Neural progenitor cell (in vitro differentiated cells): ENCODE measurements at regions not wholly inside any gene's neighbourhood (a gene's known extent, or its start where the extent isn't known, plus 50 kb on each side); places are given as distances from the start of the nearest gene placed in this dataset.

Experiments
- DNase-seq: peaks from one replicate; pipeline ENCODE4 v3.0.0-alpha.2; 2016; ENCODE audit warnings: low spot score
- H2AFZ ChIP-seq: fragments of 200-600 bp; sonication (generic); replicated peaks from 2 replicates; pipeline ENCODE4 v1.6.1; 2016; ENCODE audit warnings: antibody characterized with exemption
- H3F3A ChIP-seq: fragments of 200-600 bp; sonication (generic); 2 replicates; pipeline ENCODE4 v1.6.1; 2016; ENCODE audit warnings: antibody characterized with exemption, low read depth
- H3K27ac ChIP-seq: fragments of 200-600 bp; sonication (generic); 2 replicates; pipeline ENCODE4 v1.5.1; 2016; ENCODE audit warnings: mild to moderate bottlenecking
- H3K27me3 ChIP-seq: fragments of 200-600 bp; sonication (generic); 2 replicates; pipeline ENCODE4 v1.6.1; 2016; ENCODE audit warnings: mild to moderate bottlenecking, moderate library complexity
- H3K36me3 ChIP-seq: fragments of 200-600 bp; sonication (generic); 2 replicates; pipeline ENCODE4 v1.5.1; 2016
- H3K4me1 ChIP-seq: fragments of 200-600 bp; sonication (generic); 2 replicates; pipeline ENCODE4 v1.6.1; 2016; ENCODE audit warnings: mixed run types
- H3K4me2 ChIP-seq: fragments of 200-600 bp; sonication (generic); 2 replicates; pipeline ENCODE4 v1.6.1; 2016
- H3K4me3 ChIP-seq: fragments of 200-600 bp; sonication (generic); 2 replicates; pipeline ENCODE4 v1.5.1; 2016
- H3K79me2 ChIP-seq: fragments of 200-600 bp; sonication (generic); 2 replicates; pipeline ENCODE4 v1.6.1; 2016; ENCODE audit warnings: low read depth
- H3K9ac ChIP-seq: fragments of 200-600 bp; sonication (generic); 2 replicates; pipeline ENCODE4 v1.6.1; 2016
- H3K9me3 ChIP-seq: fragments of 200-600 bp; sonication (generic); 2 replicates; pipeline ENCODE4 v1.5.1; 2016; ENCODE audit warnings: low read depth
- H4K20me1 ChIP-seq: fragments of 200-600 bp; sonication (generic); 2 replicates; pipeline ENCODE4 v1.6.1; 2016; ENCODE audit warnings: low read depth
- H3K27ac Mint-ChIP-seq: 3 replicates; pipeline ENCODE4 v1.8.0; 2021; ENCODE audit warnings: mixed read lengths
- H3K27me3 Mint-ChIP-seq: 2 replicates; pipeline ENCODE4 v1.8.0; 2022; ENCODE audit warnings: low read depth, mild to moderate bottlenecking, inconsistent platforms, moderate library complexity, mixed read lengths; ENCODE audit not compliant: insufficient read depth
- H3K36me3 Mint-ChIP-seq: 3 replicates; pipeline ENCODE4 v1.8.0; 2021; ENCODE audit warnings: mixed read lengths
- H3K4me1 Mint-ChIP-seq: 3 replicates; pipeline ENCODE4 v1.8.0; 2021; ENCODE audit warnings: mixed read lengths
- H3K4me3 Mint-ChIP-seq: 3 replicates; pipeline ENCODE4 v1.8.0; 2021; ENCODE audit warnings: mild to moderate bottlenecking, moderate library complexity, mixed read lengths
- H3K9me3 Mint-ChIP-seq: 3 replicates; pipeline ENCODE4 v1.8.0; 2020; ENCODE audit warnings: mixed read lengths
- EZH2 ChIP-seq: fragments of 200-600 bp; sonication (generic); IDR thresholded peaks from 2 replicates; pipeline ENCODE4 v1.6.1; 2017; ENCODE audit warnings: antibody characterized with exemption, mild to moderate bottlenecking, moderate library complexity
- EZH2phosphoT487 ChIP-seq: fragments of 200-600 bp; sonication (generic); IDR thresholded peaks from 2 replicates; pipeline ENCODE4 v1.6.1; 2017; ENCODE audit warnings: antibody characterized with exemption
- TF ChIP-seq, protein P1 (sequence below): fragments of 200-600 bp; sonication (generic); IDR thresholded peaks from 2 replicates; pipeline ENCODE4 v1.5.1; 2017; ENCODE audit warnings: antibody characterized with exemption, mild to moderate bottlenecking

DNA sequence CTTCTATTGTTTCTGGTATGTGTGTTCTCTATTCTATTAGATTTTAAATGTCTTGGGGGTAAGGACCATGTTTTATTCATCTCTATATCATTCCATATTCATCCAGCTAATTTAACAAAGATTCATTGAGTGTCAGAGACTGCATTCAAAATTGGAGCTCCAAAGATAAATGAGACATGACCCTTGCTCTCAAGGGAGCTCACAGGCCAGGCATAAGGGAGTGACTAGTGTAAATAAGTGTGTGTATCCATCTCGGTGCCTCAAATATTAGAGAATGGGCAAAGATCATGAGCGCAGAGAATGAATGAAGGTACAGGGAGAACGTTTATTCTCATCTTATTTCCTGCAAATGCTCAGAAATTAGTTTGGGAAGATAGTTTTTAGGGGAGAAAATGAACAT lies 150.1 kb upstream of the CASK start:
- Histone ChIP-seq H3K9ac (no peak overlapping the region), H3K27me3 (no peaks in the 10 kb centered on the region), H3F3A (no peaks in the 10 kb centered on the region), H3K4me1 (no peaks in the 10 kb centered on the region), H2AFZ (no peak overlapping the region), H3K36me3 (no peaks in the 10 kb centered on the region), H3K4me2 (no peak overlapping the region), H4K20me1 (no peaks in the 10 kb centered on the region), H3K79me2 (no peaks in the 10 kb centered on the region), H3K27ac (no peak overlapping the region), H3K9me3 (no peaks in the 10 kb centered on the region), H3K4me3 (no peak overlapping the region)
- H3K27me3 Mint-ChIP-seq: no peaks in the 10 kb centered on the region
- no peaks in the 10 kb centered on the region for H3K4me1 Mint-ChIP-seq
- no peak for TF ChIP-seq EZH2
- TF ChIP-seq, protein P1, sequence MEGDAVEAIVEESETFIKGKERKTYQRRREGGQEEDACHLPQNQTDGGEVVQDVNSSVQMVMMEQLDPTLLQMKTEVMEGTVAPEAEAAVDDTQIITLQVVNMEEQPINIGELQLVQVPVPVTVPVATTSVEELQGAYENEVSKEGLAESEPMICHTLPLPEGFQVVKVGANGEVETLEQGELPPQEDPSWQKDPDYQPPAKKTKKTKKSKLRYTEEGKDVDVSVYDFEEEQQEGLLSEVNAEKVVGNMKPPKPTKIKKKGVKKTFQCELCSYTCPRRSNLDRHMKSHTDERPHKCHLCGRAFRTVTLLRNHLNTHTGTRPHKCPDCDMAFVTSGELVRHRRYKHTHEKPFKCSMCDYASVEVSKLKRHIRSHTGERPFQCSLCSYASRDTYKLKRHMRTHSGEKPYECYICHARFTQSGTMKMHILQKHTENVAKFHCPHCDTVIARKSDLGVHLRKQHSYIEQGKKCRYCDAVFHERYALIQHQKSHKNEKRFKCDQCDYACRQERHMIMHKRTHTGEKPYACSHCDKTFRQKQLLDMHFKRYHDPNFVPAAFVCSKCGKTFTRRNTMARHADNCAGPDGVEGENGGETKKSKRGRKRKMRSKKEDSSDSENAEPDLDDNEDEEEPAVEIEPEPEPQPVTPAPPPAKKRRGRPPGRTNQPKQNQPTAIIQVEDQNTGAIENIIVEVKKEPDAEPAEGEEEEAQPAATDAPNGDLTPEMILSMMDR: no peak
- TF ChIP-seq EZH2phosphoT487: no peak
- no peaks in the 10 kb centered on the region for H3K9me3 Mint-ChIP-seq
- DNase-seq: no peak
- no peak overlapping the region for H3K4me3 Mint-ChIP-seq
- no peaks in the 10 kb centered on the region for H3K36me3 Mint-ChIP-seq
- no peak overlapping the region for H3K27ac Mint-ChIP-seq

DNA sequence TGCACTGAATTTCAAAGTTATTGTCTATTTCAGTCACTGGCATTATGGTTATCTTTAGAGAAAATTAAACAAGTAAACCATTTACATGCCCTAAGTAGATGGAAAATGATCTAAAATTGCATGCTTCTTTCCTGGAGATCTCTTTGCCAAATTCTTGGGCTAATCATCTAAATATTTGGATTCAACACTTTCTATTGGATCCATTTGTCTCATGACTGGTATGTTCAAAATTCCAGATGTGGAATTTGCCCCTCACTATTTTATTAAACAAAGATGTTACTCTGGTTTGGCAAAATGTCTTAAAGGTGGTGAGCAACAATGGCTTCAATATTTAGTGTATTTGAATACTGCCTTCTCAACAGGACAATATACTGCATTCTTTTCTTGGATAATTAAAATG lies 147.5 kb upstream of the CASK start:
- Mint-ChIP-seq H3K4me3 (no peak overlapping the region), H3K27ac (no peak overlapping the region)

DNA sequence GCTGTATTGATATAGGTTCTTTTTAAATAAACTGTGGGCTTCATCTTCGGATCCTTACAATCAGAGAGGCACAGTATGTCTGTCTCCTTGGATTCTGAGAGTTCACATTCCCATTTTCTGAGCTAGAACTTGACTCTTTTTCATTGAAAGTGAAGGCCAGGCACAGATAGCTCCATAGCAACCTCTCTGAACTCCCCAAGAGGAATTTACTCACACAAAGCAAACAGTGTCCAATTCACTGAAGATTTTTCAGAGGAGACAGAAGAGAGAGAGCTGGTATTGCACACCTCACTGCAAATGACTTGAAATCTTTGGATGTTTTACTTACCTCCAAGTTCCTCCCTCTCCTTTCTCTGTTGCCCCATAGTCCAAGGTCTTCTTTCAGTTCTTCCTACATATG lies 130.9 kb upstream of the CASK start:
- H3F3A ChIP-seq: no peaks in the 10 kb centered on the region
- no peak overlapping the region for H3K27ac ChIP-seq
- no peaks in the 10 kb centered on the region for H3K27me3 ChIP-seq
- no peaks in the 10 kb centered on the region for H3K9me3 ChIP-seq
- no peaks in the 10 kb centered on the region for H3K36me3 ChIP-seq
- Mint-ChIP-seq H3K9me3 (no peaks in the 10 kb centered on the region), H3K4me1 (peaks cover 6% of the 10 kb centered on the region), H3K27me3 (no peaks in the 10 kb centered on the region), H3K4me3 (no peak overlapping the region), H3K36me3 (no peaks in the 10 kb centered on the region), H3K27ac (no peak overlapping the region)
- H3K79me2 ChIP-seq: no peaks in the 10 kb centered on the region
- no peak overlapping the region for H2AFZ ChIP-seq
- H4K20me1 ChIP-seq: no peaks in the 10 kb centered on the region
- H3K4me1 ChIP-seq: no peaks in the 10 kb centered on the region
- no peak overlapping the region for H3K4me2 ChIP-seq
- TF ChIP-seq EZH2: no peak
- no peak for DNase-seq
- no peak overlapping the region for H3K9ac ChIP-seq
- no peak overlapping the region for H3K4me3 ChIP-seq

More for the DNA sequence above, 147.5 kb upstream of the CASK start:
- DNase-seq: no peak
- no peak overlapping the region for H3K27ac ChIP-seq
- Mint-ChIP-seq H3K9me3 (no peaks in the 10 kb centered on the region), H3K4me1 (no peaks in the 10 kb centered on the region), H3K36me3 (no peaks in the 10 kb centered on the region), H3K27me3 (peaks cover 2% of the 10 kb centered on the region)
- H3K36me3 ChIP-seq: no peaks in the 10 kb centered on the region
- H3K79me2 ChIP-seq: no peaks in the 10 kb centered on the region
- no peaks in the 10 kb centered on the region for H4K20me1 ChIP-seq
- H3K4me3 ChIP-seq: no peak overlapping the region
- H3F3A ChIP-seq: no peaks in the 10 kb centered on the region
- no peak for TF ChIP-seq EZH2
- TF ChIP-seq EZH2phosphoT487: no peak
- TF ChIP-seq, protein P1: no peak
- no peak overlapping the region for H2AFZ ChIP-seq
- no peak overlapping the region for H3K4me2 ChIP-seq
- H3K9ac ChIP-seq: no peak overlapping the region
- no peaks in the 10 kb centered on the region for H3K4me1 ChIP-seq
- H3K9me3 ChIP-seq: no peaks in the 10 kb centered on the region
- no peaks in the 10 kb centered on the region for H3K27me3 ChIP-seq

DNA sequence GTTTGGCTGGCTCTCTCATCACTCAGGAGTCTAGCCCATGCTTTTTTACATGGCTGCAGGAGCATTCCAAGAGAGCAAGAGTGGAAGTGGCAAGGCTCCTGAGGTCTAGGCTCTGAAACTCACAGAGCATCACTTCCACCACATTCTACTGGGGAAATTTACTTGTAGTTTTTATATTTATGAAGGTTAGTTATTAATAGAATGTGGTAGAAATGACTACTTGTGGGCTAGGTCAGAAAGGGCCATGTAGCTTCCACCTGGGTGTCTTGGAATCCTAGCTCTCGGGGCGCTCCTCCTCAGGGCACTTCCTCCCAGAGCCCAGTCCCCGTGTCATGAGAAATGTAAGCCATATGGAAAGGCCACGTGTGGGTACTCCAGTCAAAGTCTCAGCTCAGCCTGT lies 127.0 kb upstream of the CASK start:
- H3F3A ChIP-seq: no peaks in the 10 kb centered on the region
- H3K27ac ChIP-seq: no peak overlapping the region
- Mint-ChIP-seq H3K4me3 (no peak overlapping the region), H3K9me3 (no peaks in the 10 kb centered on the region), H3K27me3 (no peaks in the 10 kb centered on the region), H3K36me3 (no peaks in the 10 kb centered on the region), H3K4me1 (peaks cover 6% of the 10 kb centered on the region), H3K27ac (no peak overlapping the region)
- H3K4me1 ChIP-seq: no peaks in the 10 kb centered on the region
- no peak for DNase-seq
- H3K79me2 ChIP-seq: no peaks in the 10 kb centered on the region
- H4K20me1 ChIP-seq: no peaks in the 10 kb centered on the region
- no peak overlapping the region for H3K4me2 ChIP-seq
- no peak overlapping the region for H3K9ac ChIP-seq
- no peaks in the 10 kb centered on the region for H3K36me3 ChIP-seq
- H3K9me3 ChIP-seq: no peaks in the 10 kb centered on the region
- H2AFZ ChIP-seq: no peak overlapping the region
- TF ChIP-seq EZH2: no peak
- TF ChIP-seq, protein P1: no peak
- no peak for TF ChIP-seq EZH2phosphoT487
- no peak overlapping the region for H3K4me3 ChIP-seq
- H3K27me3 ChIP-seq: no peaks in the 10 kb centered on the region
